MCF 10A (cell line): ENCODE measurements at regions not wholly inside any gene's neighbourhood (a gene's known extent, or its start where the extent isn't known, plus 50 kb on each side); places are given as distances from the start of the nearest gene placed in this dataset.
A peak's percentile ranks its signal among the peaks of the same experiment; 100 is the strongest.

Experiments
- BruUV-seq: library from RNA; stranded (reverse); fragments of 400-500 nt; replicated peaks from 2 replicates; lab custom pipeline; 2021; lab: Mats Ljungman, UMichigan
- CTCF ChIA-PET: fragments of 300-600 bp; sonication (Branson Sonifier 250); formaldehyde crosslinking; extraction: SDS; loops from one replicate; lab custom pipeline; 2021; ENCODE audit warnings: antibody characterized with exemption, inconsistent platforms; lab: Yijun Ruan, JAX
- POLR2A ChIA-PET: fragments of 300-600, 350-650 bp; sonication (Branson Sonifier 250); formaldehyde crosslinking; extraction: SDS; loops from one replicate; lab custom pipeline; 2020; ENCODE audit warnings: antibody characterized with exemption, inconsistent platforms; lab: Yijun Ruan, JAX
- DNase-seq: peaks from one replicate; pipeline ENCODE4 v3.0.0-alpha.2; 2018; ENCODE audit not compliant: unreplicated experiment
- H3K27ac Mint-ChIP-seq: one replicate; pipeline ENCODE4 v1.8.0; 2022; ENCODE audit warnings: mild to moderate bottlenecking, low read depth, mixed read lengths; ENCODE audit not compliant: unreplicated experiment
- H3K27me3 Mint-ChIP-seq: one replicate; pipeline ENCODE4 v1.8.0; 2022; ENCODE audit warnings: mixed read lengths; ENCODE audit not compliant: insufficient read depth, unreplicated experiment
- H3K36me3 Mint-ChIP-seq: one replicate; pipeline ENCODE4 v1.8.0; 2022; ENCODE audit warnings: mild to moderate bottlenecking, moderate library complexity, mixed read lengths; ENCODE audit not compliant: insufficient read depth, unreplicated experiment
- H3K4me1 Mint-ChIP-seq: one replicate; pipeline ENCODE4 v1.8.0; 2022; ENCODE audit warnings: mixed read lengths; ENCODE audit not compliant: insufficient read depth, unreplicated experiment
- H3K4me3 Mint-ChIP-seq: one replicate; pipeline ENCODE4 v1.8.0; 2022; ENCODE audit warnings: mild to moderate bottlenecking, moderate library complexity, mixed read lengths; ENCODE audit not compliant: unreplicated experiment
- H3K9me3 Mint-ChIP-seq: one replicate; pipeline ENCODE4 v1.8.0; 2022; ENCODE audit warnings: mixed read lengths; ENCODE audit not compliant: unreplicated experiment
- CTCF ChIP-seq: fragments of 200-600 bp; IDR thresholded peaks from one replicate; pipeline ENCODE4 v1.8.0; 2022; ENCODE audit warnings: antibody characterized with exemption, mild to moderate bottlenecking; ENCODE audit not compliant: unreplicated experiment
- intact Hi-C: fragments of 100-400 bp; cut with micrococcal nuclease; formaldehyde crosslinking; loops from 2 replicates; pipeline ENCODE4 v1.14.1; 2022

DNA sequence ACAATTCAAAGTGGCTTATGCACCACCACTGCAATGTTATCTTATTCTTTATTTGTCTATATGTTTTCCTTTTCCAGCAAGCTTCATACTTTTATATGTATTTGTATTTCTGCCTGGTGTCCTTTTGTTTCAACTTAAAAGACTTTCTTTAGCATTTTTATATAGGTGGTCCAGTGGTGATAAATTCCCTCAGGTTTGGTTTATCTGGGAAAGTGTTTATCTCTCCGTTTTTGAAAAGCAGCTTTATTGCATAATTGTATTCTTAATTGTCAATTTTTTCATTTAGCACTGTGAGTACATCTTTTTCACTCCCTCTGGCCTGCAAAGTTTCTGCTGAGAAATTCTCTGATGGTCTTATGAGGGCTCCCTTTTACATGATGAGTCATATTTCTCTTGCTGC is 479.0 kb upstream of the GRID2 start:
- ChIA-PET POLR2A (interaction anchor here (0.6 kb wide), 1 partner anchor 729 kb away, joined by 3 read pairs; no protein-coding TSS in a partner anchor), CTCF (no interaction called here)
- H3K4me1 Mint-ChIP-seq = peaks cover 13% of the 10 kb centered on the region
- H3K27ac Mint-ChIP-seq = no peak overlapping the region
- no TSS peak for BruUV-seq
- TF ChIP-seq CTCF = no peak
- no peak for DNase-seq
- peaks cover 9% of the 10 kb centered on the region for H3K9me3 Mint-ChIP-seq
- no peak overlapping the region for H3K4me3 Mint-ChIP-seq
- intact Hi-C loops = no loop called here
- no peaks in the 10 kb centered on the region for H3K27me3 Mint-ChIP-seq
- no peaks in the 10 kb centered on the region for H3K36me3 Mint-ChIP-seq

DNA sequence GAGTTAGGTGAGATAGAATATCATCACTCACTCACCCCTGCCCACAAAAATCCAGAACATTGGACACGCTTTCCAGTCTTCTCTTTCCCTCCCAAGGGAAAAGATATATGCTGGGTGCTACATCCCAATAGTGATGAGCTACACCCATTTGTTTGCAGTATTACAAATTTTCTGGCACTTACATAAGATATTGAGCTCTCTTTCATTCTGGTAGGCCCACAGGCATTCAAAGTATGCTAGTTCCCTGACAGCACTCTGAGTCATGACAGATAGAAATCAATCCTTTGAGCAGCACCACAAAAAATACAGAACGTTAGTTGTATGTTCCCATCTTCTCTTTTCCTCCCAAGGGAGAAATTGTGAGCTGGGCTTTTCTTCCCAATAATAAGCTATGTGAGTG is 477.6 kb upstream of the GRID2 start:
- no peak overlapping the region for H3K4me3 Mint-ChIP-seq
- intact Hi-C loops = no loop called here
- CTCF ChIA-PET = no interaction called here
- DNase-seq = peak; percentile 66
- H3K27ac Mint-ChIP-seq = no peak overlapping the region
- no peak for TF ChIP-seq CTCF
- peaks cover 7% of the 10 kb centered on the region for H3K9me3 Mint-ChIP-seq
- H3K27me3 Mint-ChIP-seq = no peaks in the 10 kb centered on the region
- no TSS peak for BruUV-seq
- POLR2A ChIA-PET = no interaction called here
- H3K4me1 Mint-ChIP-seq = peaks cover 18% of the 10 kb centered on the region
- H3K36me3 Mint-ChIP-seq = no peaks in the 10 kb centered on the region

- no peak for TF ChIP-seq CTCF
- no peaks in the 10 kb centered on the region for H3K27me3 Mint-ChIP-seq
- CTCF ChIA-PET = interaction anchor here (0.6 kb wide), 1 partner anchor 949 kb away, joined by 3 read pairs; no protein-coding TSS in a partner anchor
- no TSS peak for BruUV-seq
- POLR2A ChIA-PET = interaction anchor here (0.6 kb wide), 1 partner anchor 376 kb away, joined by 3 read pairs; no protein-coding TSS in a partner anchor
- DNase-seq = no peak
- no peaks in the 10 kb centered on the region for H3K9me3 Mint-ChIP-seq
- intact Hi-C loops = no loop called here
- H3K27ac Mint-ChIP-seq = no peak overlapping the region
- H3K4me1 Mint-ChIP-seq = peaks cover 18% of the 10 kb centered on the region
- no peak overlapping the region for H3K4me3 Mint-ChIP-seq
- H3K36me3 Mint-ChIP-seq = no peaks in the 10 kb centered on the region
Observed at GRCh38 chr4:91827914-91828313, 475.9 kb upstream of the GRID2 start.

GRCh38 chr4:91829531-91829930 is 474.2 kb upstream of the GRID2 start:
- no peak for TF ChIP-seq CTCF

More at GRCh38 chr4:91829531-91829930, 474.2 kb upstream of the GRID2 start:
- POLR2A ChIA-PET = no interaction called here
- DNase-seq = no peak
- no peaks in the 10 kb centered on the region for H3K36me3 Mint-ChIP-seq
- H3K4me3 Mint-ChIP-seq = no peak overlapping the region
- BruUV-seq = no TSS peak
- H3K9me3 Mint-ChIP-seq = no peaks in the 10 kb centered on the region
- intact Hi-C loops = no loop called here
- peaks cover 18% of the 10 kb centered on the region for H3K4me1 Mint-ChIP-seq
- CTCF ChIA-PET = no interaction called here
- H3K27me3 Mint-ChIP-seq = no peaks in the 10 kb centered on the region
- H3K27ac Mint-ChIP-seq = no peak overlapping the region
